ENCODE measurements at regions not wholly inside any gene's neighbourhood (a gene's known extent, or its start where the extent isn't known, plus 50 kb on each side); places are given as distances from the start of the nearest gene placed in this dataset.

- H3K9ac ChIP-seq (ENCODE audit: low read length): no peak overlapping the region
- no peak for TF ChIP-seq JUND (IDR thresholded peaks at IDR 0.05)
- TF ChIP-seq EZH2 (IDR thresholded peaks at IDR 0.05): no peak
- no peak for TF ChIP-seq CBX3 (IDR thresholded peaks at IDR 0.05; ENCODE audit: low read depth)
- no peak for DNase-seq (ENCODE audit: low read depth, low spot score)
- intact Hi-C loops (cut with micrococcal nuclease): no loop called here
- ATAC-seq: no peak
- no peaks in the 10 kb centered on the region for H3K27me3 ChIP-seq (ENCODE audit: insufficient read depth, low read length)
- no peaks in the 10 kb centered on the region for H3K36me3 ChIP-seq (ENCODE audit: control insufficient read depth in 1 of 2, insufficient read depth in 2 of 2, low read length in 2 of 2)
- no peaks in the 10 kb centered on the region for H3K79me2 ChIP-seq (ENCODE audit: insufficient read depth, low read length)
- H4K20me1 ChIP-seq (ENCODE audit: insufficient read depth): no peaks in the 10 kb centered on the region
- H3K9me2 ChIP-seq (ENCODE audit: insufficient read depth): no peaks in the 10 kb centered on the region
- CTCF ChIA-PET: no interaction called here
- RAD21 ChIA-PET (ENCODE audit: low non-redundant PET in 1 of 2, low total read pairs in 2 of 2, uncharacterized antibody in 2 of 2, unreplicated experiment in 2 of 2): no interaction called here
- no peak overlapping the region for H2AFZ ChIP-seq (ENCODE audit: low read depth, low read length, poor library complexity, severe bottlenecking)
- H3K9me3 ChIP-seq (ENCODE audit: control insufficient read depth in 1 of 2, insufficient read depth in 1 of 2, low read depth in 1 of 2, low read length in 2 of 2): no peaks in the 10 kb centered on the region
- H3K4me2 ChIP-seq (ENCODE audit: low read length): no peak overlapping the region
- BruUV-seq (replicated peaks): no TSS peak
- POLR2A ChIA-PET: no interaction called here
- H3K4me3 ChIP-seq (replicated peaks in 1 of 2; ENCODE audit: low read depth in 1 of 2, low read length in 2 of 2): no peak overlapping the region
- H3K4me1 ChIP-seq (ENCODE audit: control insufficient read depth in 1 of 2, insufficient read depth in 2 of 2, low read length in 2 of 2): no peaks in the 10 kb centered on the region
- no peak overlapping the region for H3K27ac ChIP-seq (ENCODE audit: low read depth, low read length)
These were observed 1074.6 kb upstream of the RBFOX1 start for GRCh38 chr16:6258056-6258455.

- POLR2A ChIA-PET: no interaction called here
- no TSS peak for BruUV-seq (replicated peaks)
- ATAC-seq: no peak
These were observed 1080.1 kb upstream of the RBFOX1 start for GRCh38 chr16:6252541-6252940.

GRCh38 chr16:6250511-6250910, 1082.1 kb upstream of the RBFOX1 start:
- DNase-seq (ENCODE audit: low read depth, low spot score) (no peak), ATAC-seq (no peak)
- no peaks in the 10 kb centered on the region for H3K79me2 ChIP-seq (ENCODE audit: insufficient read depth, low read length)
- H3K4me1 ChIP-seq (ENCODE audit: control insufficient read depth in 1 of 2, insufficient read depth in 2 of 2, low read length in 2 of 2): no peaks in the 10 kb centered on the region
- H3K36me3 ChIP-seq (ENCODE audit: control insufficient read depth in 1 of 2, insufficient read depth in 2 of 2, low read length in 2 of 2): no peaks in the 10 kb centered on the region
- H3K9me3 ChIP-seq (ENCODE audit: control insufficient read depth in 1 of 2, insufficient read depth in 1 of 2, low read depth in 1 of 2, low read length in 2 of 2): no peaks in the 10 kb centered on the region
- no peak overlapping the region for H3K4me3 ChIP-seq (replicated peaks in 1 of 2; ENCODE audit: low read depth in 1 of 2, low read length in 2 of 2)
- intact Hi-C loops (cut with micrococcal nuclease): no loop called here
- H3K27me3 ChIP-seq (ENCODE audit: insufficient read depth, low read length): no peaks in the 10 kb centered on the region
- no peak overlapping the region for H2AFZ ChIP-seq (ENCODE audit: low read depth, low read length, poor library complexity, severe bottlenecking)
- ChIA-PET RAD21 (ENCODE audit: low non-redundant PET in 1 of 2, low total read pairs in 2 of 2, uncharacterized antibody in 2 of 2, unreplicated experiment in 2 of 2) (no interaction called here), CTCF (no interaction called here), POLR2A (no interaction called here)
- TF ChIP-seq JUND (IDR thresholded peaks at IDR 0.05) (no peak), SIN3A (IDR thresholded peaks at IDR 0.05; ENCODE audit: low read depth) (no peak), MAX (IDR thresholded peaks at IDR 0.05) (no peak), POLR2AphosphoS5 (IDR thresholded peaks at IDR 0.05; ENCODE audit: low read depth, low read length) (no peak), ZBTB33 (IDR thresholded peaks at IDR 0.05; ENCODE audit: extremely low read depth, insufficient replicate concordance, low read length) (no peak), FOSL1 (IDR thresholded peaks at IDR 0.05; ENCODE audit: low read depth) (no peak), CEBPB (IDR thresholded peaks at IDR 0.05; ENCODE audit: low read depth) (no peak), ZFX (IDR thresholded peaks at IDR 0.05) (no peak), RAD21 (IDR thresholded peaks at IDR 0.05; ENCODE audit: low read depth) (no peak)
- no TSS peak for BruUV-seq (replicated peaks)
- H3K9ac ChIP-seq (ENCODE audit: low read length): no peak overlapping the region
- H3K27ac ChIP-seq (ENCODE audit: low read depth, low read length): no peak overlapping the region
- no peak overlapping the region for H3K4me2 ChIP-seq (ENCODE audit: low read length)
- H3K9me2 ChIP-seq (ENCODE audit: insufficient read depth): no peaks in the 10 kb centered on the region
- no peaks in the 10 kb centered on the region for H4K20me1 ChIP-seq (ENCODE audit: insufficient read depth)

More at GRCh38 chr16:6252541-6252940, 1080.1 kb upstream of the RBFOX1 start:
- H3K9ac ChIP-seq (ENCODE audit: low read length): no peak overlapping the region
- no peak overlapping the region for H3K27ac ChIP-seq (ENCODE audit: low read depth, low read length)
- no peak for TF ChIP-seq CBX3 (IDR thresholded peaks at IDR 0.05; ENCODE audit: low read depth)
- TF ChIP-seq EZH2 (IDR thresholded peaks at IDR 0.05): no peak
- TF ChIP-seq EGR1 (IDR thresholded peaks at IDR 0.05; ENCODE audit: low read depth): no peak
- TF ChIP-seq CEBPB (IDR thresholded peaks at IDR 0.05; ENCODE audit: low read depth): no peak
- H3K4me2 ChIP-seq (ENCODE audit: low read length): no peak overlapping the region
- RAD21 ChIA-PET (ENCODE audit: low non-redundant PET in 1 of 2, low total read pairs in 2 of 2, uncharacterized antibody in 2 of 2, unreplicated experiment in 2 of 2): no interaction called here
- no peaks in the 10 kb centered on the region for H3K27me3 ChIP-seq (ENCODE audit: insufficient read depth, low read length)
- intact Hi-C loops (cut with micrococcal nuclease): no loop called here
- no peak overlapping the region for H3K4me3 ChIP-seq (replicated peaks in 1 of 2; ENCODE audit: low read depth in 1 of 2, low read length in 2 of 2)
- no peak overlapping the region for H2AFZ ChIP-seq (ENCODE audit: low read depth, low read length, poor library complexity, severe bottlenecking)
- H3K36me3 ChIP-seq (ENCODE audit: control insufficient read depth in 1 of 2, insufficient read depth in 2 of 2, low read length in 2 of 2): no peaks in the 10 kb centered on the region
- CTCF ChIA-PET: no interaction called here
- H4K20me1 ChIP-seq (ENCODE audit: insufficient read depth): no peaks in the 10 kb centered on the region
- H3K4me1 ChIP-seq (ENCODE audit: control insufficient read depth in 1 of 2, insufficient read depth in 2 of 2, low read length in 2 of 2): no peaks in the 10 kb centered on the region
- DNase-seq (ENCODE audit: low read depth, low spot score): no peak
- H3K9me2 ChIP-seq (ENCODE audit: insufficient read depth): no peaks in the 10 kb centered on the region
- no peaks in the 10 kb centered on the region for H3K9me3 ChIP-seq (ENCODE audit: control insufficient read depth in 1 of 2, insufficient read depth in 1 of 2, low read depth in 1 of 2, low read length in 2 of 2)
- no peaks in the 10 kb centered on the region for H3K79me2 ChIP-seq (ENCODE audit: insufficient read depth, low read length)
